OCI-LY1 (cell line): ENCODE measurements at regions not wholly inside any gene's neighbourhood (a gene's known extent, or its start where the extent isn't known, plus 50 kb on each side); places are given as distances from the start of the nearest gene placed in this dataset.

Experiments
- EZH2 ChIP-seq: fragments of 200-600 bp; sonication (generic), shearing (Covaris generic); IDR thresholded peaks from 2 replicates; pipeline ENCODE4 v1.8.0; 2017; ENCODE audit warnings: borderline replicate concordance, mixed run types, mild to moderate bottlenecking, antibody characterized with exemption, low read length, moderate library complexity, mixed read lengths
- TF ChIP-seq, protein P1 (sequence below): fragments of 200-600 bp; sonication (generic), shearing (Covaris generic); IDR thresholded peaks from 2 replicates; pipeline ENCODE4 v1.5.1; 2017; ENCODE audit warnings: mild to moderate bottlenecking, antibody characterized with exemption, low read length, moderate library complexity, mixed read lengths

DNA sequence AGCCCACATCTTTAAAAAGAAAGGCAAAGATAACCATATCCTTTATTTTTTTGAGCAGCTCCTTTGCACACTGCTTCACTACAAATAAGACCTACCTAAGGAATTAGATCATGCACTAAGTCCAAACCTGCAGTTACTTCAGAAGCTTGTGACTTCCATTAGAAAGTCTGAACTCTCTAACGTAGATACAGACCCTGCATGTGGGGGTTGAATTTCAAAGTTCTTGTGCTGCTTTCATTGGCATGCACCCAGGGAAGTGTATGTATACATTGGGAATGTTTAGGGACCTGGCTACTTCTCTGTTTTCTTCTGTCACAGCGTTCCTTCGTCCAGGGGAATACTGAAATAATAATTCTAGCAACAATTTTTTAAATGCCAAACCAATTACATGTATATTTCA lies 185.2 kb upstream of the IL12A start:
- TF ChIP-seq, protein P1, sequence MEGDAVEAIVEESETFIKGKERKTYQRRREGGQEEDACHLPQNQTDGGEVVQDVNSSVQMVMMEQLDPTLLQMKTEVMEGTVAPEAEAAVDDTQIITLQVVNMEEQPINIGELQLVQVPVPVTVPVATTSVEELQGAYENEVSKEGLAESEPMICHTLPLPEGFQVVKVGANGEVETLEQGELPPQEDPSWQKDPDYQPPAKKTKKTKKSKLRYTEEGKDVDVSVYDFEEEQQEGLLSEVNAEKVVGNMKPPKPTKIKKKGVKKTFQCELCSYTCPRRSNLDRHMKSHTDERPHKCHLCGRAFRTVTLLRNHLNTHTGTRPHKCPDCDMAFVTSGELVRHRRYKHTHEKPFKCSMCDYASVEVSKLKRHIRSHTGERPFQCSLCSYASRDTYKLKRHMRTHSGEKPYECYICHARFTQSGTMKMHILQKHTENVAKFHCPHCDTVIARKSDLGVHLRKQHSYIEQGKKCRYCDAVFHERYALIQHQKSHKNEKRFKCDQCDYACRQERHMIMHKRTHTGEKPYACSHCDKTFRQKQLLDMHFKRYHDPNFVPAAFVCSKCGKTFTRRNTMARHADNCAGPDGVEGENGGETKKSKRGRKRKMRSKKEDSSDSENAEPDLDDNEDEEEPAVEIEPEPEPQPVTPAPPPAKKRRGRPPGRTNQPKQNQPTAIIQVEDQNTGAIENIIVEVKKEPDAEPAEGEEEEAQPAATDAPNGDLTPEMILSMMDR, result no peak
- TF ChIP-seq EZH2, result no peak
